HG03039 (cell line): ENCODE measurements at regions not wholly inside any gene's neighbourhood (a gene's known extent, or its start where the extent isn't known, plus 50 kb on each side); places are given as distances from the start of the nearest gene placed in this dataset.
"Not testable (repeated sequence)": the region's sequence is repeated elsewhere in the genome, so short reads cannot be mapped to it uniquely, and the experiment has no call there.

ENCODE experiments used
- ATAC-seq: cut with Tn5 transposase; IDR thresholded peaks from one replicate; pipeline ENCODE4 v1.9.1; 2021; ENCODE audit warnings: mild to moderate bottlenecking, moderate library complexity; ENCODE audit not compliant: unreplicated experiment

GRCh38 chr2:16374671-16375070, 291.0 kb downstream of the CYRIA start:
- ATAC-seq: no peak

DNA sequence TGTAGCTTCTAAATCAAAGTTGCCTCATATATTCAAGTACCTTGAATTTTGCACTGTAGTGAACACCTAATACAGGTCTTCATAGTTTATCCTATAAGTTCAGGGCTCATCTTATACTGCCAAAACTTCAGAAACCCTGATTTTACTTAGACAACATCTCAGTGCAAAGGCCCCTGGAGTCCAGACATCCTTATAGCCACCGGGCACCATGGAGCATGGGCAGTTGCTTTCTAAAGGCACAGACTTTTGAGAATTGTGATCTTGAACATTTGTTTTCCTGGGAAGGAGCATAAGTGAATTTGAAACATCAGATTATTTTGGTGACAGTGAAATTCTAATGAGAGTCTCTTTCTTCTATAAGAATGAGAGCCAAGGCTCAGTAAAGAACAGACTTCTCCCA, 292.3 kb downstream of the CYRIA start:
- ATAC-seq: no peak

GRCh38 chr2:16371751-16372150, 293.9 kb downstream of the CYRIA start:
- ATAC-seq: no peak

GRCh38 chr2:16368951-16369350, 296.7 kb downstream of the CYRIA start:
- ATAC-seq: no peak

DNA sequence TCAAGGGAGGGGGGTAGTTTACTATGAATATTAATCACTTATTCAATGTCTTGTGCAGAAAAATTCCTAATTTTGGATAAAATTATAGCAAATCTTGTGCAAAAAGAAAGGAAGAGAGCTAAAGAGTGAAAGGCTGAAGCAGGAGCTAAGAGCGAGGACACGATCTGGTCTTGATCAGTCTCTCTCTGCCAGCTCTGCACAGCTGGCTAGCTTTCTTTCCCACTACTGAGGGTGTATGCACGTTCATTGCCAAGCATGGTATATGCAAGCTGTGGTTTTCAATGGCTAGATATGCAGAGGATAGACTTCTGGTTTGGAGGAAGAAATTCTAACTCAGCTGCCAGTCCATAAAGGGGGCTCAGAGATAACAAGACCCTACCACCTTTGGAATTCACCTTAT, 297.3 kb downstream of the CYRIA start:
- no peak for ATAC-seq

- no peak for ATAC-seq
Observed at GRCh38 chr2:16365366-16365765, 300.3 kb downstream of the CYRIA start.

- no peak for ATAC-seq
Observed at GRCh38 chr2:16363581-16363980, 302.1 kb downstream of the CYRIA start.

DNA sequence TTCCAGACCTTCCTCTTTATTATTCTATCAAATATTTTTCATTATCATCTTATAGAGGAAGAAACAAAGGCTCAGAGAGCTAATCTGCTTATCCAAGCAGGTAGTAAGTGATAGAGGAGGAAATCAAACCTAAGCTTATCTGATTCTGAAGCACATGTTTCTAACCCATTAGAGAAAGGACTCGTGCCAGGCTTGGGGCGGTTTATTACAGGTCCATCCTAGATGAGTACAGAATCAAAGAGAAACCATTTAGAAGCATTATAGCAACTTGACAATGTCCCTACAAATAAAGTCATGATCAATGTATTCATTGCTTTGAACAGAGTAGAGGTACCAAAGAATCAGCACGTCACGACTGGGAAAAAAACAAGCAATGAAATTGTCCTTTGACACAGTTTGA, 303.0 kb downstream of the CYRIA start:
- no peak for ATAC-seq

- no peak for ATAC-seq
Observed at GRCh38 chr2:16361261-16361995, 304.2 kb downstream of the CYRIA start.

GRCh38 chr2:16359961-16360360, 305.7 kb downstream of the CYRIA start:
- no peak for ATAC-seq

DNA sequence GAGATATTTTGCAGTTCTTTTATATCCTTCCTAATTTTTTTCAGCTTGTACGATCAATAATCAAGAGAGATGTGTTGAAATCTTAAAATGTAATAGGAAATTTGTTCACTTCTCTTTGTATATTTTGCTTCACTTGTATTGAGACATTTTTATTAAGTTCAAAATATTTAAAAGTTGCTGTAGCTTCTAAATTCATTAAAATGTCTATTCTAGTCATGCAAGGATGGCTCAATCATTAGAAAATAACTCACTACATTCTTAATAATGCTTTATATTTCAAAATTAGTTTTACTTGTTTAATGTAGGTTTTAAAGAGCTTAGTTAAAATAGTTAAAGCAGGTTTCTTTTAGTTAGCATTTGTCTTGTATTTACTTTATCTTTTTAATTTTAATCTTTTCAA, 308.4 kb downstream of the CYRIA start:
- no peak for ATAC-seq

- no peak for ATAC-seq
Observed at GRCh38 chr2:16351541-16351940, 314.1 kb downstream of the CYRIA start.

DNA sequence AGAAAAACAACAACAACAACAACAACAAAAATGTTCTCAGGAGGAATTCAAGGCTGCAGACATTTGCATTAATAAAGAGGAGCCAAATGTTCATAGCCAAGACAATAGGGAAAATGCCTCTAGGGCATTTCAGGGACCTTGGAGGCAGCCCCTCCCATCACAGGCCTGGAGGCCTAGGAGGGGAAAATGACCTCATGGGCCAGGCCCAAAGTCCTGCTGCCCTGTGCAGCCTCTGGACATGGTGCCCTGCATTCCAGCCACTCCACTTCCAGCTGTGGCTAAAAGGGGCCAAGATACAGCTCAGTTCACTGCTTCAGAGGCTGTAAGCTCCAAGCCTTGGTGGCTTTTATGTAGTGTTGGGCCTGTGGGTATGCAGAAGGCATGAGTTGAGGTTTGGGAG, 314.5 kb downstream of the CYRIA start:
- ATAC-seq: no peak

GRCh38 chr2:16350211-16350610, 315.4 kb downstream of the CYRIA start:
- ATAC-seq: no peak

GRCh38 chr2:16349811-16350210, 315.8 kb downstream of the CYRIA start:
- no peak for ATAC-seq

- ATAC-seq: no peak
Observed at GRCh38 chr2:16348821-16349515, 316.7 kb downstream of the CYRIA start.

GRCh38 chr2:16346671-16347070, 319.0 kb downstream of the CYRIA start:
- ATAC-seq: no peak

DNA sequence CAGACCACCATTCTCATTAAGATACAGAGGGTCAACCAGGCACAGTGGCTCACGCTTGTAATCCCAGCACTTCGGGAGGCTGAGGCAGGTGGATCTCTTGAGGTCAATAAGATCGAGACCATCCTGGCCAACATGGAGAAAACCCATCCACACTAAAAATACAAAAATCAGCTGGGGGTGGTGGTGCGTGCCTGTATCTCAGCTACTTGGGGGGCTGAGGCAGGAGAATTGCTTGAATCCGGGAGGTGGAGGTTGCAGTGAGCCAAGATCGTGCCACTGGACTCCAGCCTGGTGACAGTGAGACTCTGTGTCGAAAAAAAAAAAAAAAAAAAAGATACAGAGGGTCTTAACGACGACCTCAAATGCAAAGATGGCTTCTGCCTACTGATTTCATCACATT, 320.4 kb downstream of the CYRIA start:
- not testable (repeated sequence) for ATAC-seq

DNA sequence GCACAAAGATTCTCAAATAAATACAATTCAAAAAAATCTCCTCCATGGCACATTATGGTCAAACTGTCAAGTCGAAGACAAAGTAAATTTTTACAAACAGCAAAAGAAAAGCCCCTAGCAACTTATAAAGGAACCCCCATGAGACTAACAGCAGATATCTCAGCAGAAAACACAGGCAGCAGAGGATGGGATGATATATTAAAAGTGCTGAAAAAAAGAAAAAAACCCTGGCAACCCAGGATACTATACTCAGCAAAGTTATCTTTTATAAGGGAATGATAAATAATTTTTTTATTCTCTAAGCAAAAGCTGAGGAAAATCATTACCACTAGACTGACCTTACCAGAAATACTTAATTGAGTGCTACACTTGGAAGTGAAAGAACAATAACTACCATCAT, 326.4 kb downstream of the CYRIA start:
- no peak for ATAC-seq

GRCh38 chr2:16338026-16338425, 327.6 kb downstream of the CYRIA start:
- no peak for ATAC-seq

GRCh38 chr2:16336916-16337315, 328.7 kb downstream of the CYRIA start:
- no peak for ATAC-seq

- no peak for ATAC-seq
Observed at GRCh38 chr2:16336491-16336890, 329.1 kb downstream of the CYRIA start.

- no peak for ATAC-seq
Observed at GRCh38 chr2:16335947-16336346, 329.7 kb downstream of the CYRIA start.
